HG02981 (cell line): ENCODE measurements at regions not wholly inside any gene's neighbourhood (a gene's known extent, or its start where the extent isn't known, plus 50 kb on each side); places are given as distances from the start of the nearest gene placed in this dataset.

Source experiments
- ATAC-seq: cut with Tn5 transposase; IDR thresholded peaks from one replicate; pipeline ENCODE4 v1.9.1; 2021; ENCODE audit warnings: mild to moderate bottlenecking, moderate library complexity; ENCODE audit not compliant: unreplicated experiment

DNA sequence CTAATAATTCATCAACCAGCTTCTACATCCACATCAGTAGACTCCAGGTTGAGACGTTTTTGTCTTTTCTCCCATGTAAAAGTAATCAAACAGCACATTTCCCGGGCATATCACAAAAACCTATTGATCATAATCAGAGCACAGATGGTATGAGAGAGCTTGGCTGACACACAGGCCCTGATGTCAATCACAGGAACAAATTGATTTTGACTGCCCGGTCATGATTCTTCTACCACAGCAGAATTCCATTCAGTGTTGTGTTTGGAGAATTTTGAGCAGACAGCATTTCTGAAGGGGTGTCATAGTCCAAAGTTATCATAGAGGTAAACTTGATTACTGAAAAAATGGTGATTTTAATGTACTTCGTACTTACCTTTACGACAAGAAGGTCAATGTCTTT, 351.1 kb downstream of the ZSWIM6 start:
- ATAC-seq = no peak

DNA sequence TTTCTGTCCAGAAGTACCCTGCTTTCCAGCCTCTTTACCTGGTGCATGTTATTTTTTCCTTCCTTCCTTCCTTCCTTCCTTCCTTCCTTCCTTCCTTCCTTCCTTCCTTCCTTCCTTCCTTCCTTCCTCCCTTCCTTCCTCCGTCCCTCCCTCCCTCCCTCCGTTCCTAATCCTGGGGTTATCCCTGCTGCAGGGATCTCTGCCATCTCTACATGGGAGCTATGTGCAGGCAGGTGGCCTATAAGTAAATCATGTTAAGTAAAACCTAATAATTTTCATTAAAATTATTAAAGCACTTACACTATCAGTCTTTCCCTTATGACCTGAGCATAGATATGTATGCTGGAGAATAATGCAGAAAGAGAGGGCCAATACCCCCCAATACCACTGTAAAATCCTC, 351.9 kb downstream of the ZSWIM6 start:
- ATAC-seq = no peak

DNA sequence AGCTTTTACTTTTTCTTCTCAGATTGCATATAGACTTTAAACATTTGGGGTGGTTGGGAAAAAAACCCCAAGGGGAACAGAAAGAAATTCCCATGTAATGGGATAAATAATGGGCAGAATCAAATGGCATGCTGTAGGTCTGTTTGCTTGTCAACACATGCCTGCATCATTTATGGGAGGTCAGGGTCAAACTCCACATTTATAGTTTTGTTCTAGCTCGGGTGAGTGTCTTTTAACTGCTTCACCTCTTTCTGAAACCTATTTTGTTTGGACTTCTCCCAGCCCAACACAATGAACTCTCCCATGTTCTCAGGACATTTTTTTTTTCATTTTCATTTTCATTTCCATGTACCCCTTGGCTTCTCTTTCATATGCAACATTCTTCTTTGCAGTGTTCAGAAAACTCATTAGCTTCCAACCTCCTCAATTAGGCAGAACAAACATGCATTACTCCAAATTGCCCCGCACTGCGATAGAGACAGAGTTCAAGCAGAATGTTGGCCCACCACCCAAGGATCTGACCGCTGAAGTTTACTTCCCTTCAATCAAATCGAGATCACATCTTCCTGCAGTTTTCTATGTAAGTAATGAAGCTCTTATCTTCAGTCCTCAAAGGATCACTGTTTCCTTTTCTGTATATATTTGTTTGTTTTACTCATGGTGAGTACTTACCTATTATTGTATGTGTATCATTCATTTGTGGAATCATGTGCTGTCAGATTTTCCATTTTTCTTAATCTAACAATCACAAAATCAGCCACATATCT, 354.6 kb downstream of the ZSWIM6 start:
- no peak for ATAC-seq

DNA sequence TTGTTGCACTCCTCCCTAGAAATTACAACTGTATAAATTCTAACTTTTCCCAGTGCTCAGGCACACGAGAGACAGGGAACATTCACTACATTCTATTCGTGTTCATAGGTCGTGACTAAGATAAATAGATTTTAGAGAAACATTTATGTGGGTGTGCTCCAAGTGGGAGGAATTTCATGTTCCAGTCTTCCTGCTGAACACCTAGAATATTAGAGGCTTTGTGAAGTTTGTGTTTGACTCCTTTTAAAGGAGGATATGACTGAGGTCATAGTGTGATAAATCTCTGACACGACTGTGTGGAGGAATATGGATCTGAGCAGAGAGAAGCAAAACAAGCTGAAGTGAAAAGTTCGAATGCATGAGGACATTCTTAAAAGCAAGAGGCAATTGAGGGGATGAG, 355.3 kb downstream of the ZSWIM6 start:
- ATAC-seq = no peak

DNA sequence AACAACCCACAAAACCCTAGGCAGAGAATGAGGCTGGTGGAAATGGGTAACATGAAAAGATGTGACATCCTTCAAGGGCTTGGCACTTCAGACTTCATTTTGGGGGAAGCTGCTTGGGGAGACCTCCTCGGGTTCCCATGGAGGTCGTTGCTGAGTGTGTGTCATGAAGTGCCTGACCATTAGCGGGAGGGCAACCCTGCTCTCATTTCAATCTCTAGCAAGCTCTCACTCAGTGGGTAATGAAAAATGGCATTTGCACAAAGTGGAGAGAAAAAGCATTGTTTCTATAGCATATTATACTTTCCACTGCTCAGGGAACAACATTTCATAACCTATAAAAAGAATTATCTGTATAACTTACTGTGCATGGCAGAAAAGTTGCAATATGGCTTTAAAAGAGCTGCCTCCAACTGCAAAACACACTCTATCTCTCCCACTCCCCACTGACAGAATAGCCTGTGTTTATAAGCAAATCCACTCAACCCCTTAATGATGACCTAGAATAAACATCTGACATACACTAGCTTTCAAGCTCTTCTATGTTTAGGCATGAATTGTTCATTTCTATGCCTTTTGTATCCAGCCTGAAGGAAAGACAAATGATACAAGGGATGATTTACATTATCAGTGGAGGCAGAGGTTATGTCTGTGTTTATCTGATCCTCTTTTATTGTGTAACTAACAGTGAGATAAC, 357.2 kb downstream of the ZSWIM6 start:
- no peak for ATAC-seq

DNA sequence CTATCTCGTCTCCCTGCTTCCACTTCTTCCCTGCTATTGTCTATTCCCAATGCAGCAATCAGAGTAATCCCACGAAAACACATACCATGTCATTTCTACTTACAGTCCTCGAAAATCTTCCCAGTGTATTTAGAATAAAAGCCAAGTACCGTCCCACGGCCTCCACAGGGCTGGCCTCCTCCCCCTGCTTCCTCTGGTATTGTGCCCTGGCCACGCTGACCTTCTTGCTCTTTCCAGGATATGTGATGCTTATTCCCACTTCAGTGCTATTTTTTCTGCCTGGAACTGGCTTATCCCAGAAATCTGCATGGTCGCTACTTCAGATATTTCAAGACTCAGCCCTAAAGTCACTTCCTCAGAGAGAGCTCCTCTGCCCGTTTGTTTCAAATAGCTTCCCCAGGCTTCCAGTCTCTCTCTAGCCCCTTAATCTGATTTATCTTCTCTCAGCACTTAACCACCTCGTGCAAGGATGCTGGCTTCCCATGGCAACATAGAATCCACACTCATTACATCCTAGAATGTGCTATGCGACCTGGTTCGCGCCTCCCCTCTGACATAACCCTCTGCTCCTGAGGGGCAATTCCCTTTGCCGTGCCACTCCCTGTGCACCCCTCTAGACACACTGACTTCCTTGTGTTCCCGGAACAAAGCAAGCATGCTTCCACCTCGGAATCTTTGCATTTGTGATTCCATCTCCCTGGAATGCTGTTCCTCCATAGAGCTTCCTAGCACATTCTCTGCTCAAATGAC, 365.9 kb downstream of the ZSWIM6 start:
- ATAC-seq = no peak

DNA sequence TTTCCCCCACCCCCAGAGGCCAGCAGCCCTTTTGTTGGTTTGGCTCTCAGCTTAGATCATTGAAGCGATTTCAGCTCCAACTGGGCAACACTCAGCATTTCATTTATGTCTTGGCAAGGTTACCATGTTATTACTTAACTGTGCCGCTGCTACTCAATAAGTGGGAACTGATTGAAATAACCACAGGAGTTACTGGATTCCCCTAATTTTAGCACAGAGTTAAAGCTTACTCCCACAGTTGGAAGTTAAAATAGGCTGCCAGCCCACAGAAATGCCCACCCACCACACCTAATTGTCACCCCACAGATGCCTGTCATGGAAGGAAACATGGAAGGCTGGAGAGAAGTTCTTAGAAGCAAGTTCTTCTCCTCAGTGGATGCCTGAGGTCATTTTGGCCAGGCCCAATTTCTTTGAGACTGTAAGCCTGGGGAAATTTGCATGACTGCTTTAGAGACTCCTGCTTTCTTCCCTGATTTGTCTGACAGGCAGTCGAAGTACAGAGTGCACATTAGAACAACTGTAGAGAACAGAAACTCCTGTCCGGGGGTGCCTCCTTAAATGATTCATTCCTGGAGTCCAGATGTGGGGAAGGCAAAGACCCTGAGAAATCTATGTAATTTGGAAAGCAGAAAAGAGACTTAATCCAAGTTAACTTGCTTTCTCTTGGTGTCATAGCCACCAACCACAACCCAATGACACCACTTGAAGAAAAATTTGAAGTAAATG, 370.0 kb downstream of the ZSWIM6 start:
- peak; percentile 68 for ATAC-seq

DNA sequence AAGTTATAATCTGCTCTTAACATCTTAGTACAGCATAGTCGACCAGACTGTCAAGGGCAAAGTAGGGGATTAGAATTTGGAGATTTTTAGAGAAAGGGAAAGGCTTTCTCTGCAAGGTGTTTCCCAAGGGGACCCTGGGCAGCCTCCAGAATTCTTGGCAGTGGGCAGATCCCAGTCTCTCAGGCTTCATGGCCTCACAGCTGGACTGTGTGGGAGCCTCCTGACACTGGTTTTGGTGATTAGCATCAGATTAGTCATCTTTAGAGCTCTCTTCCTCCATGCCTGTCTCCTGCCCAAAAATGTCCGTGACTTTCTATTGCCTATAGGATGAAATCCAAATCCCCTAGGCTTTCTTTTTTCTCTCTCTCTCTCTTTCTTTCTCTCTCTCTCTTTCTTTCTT, 370.7 kb downstream of the ZSWIM6 start:
- no peak for ATAC-seq

DNA sequence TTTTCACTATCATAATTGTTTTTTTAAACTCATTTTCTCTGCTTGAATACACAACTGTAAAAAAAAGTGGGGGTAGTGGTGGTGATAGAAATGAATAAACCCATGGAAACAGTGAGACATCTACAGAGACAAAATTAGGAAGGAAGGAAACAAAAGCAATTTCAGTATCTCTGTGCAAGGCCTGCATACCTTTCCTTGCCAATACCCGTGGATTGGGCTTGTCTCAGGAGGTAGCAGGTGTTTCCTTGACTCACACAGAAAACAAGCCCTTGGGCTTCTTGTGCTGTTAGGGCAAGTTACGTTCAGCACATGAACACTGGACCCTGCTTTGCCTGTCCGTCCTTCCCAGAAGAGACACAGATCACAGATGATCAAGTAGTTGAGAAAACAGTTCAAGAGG, 372.2 kb downstream of the ZSWIM6 start:
- peak; percentile 36 for ATAC-seq

DNA sequence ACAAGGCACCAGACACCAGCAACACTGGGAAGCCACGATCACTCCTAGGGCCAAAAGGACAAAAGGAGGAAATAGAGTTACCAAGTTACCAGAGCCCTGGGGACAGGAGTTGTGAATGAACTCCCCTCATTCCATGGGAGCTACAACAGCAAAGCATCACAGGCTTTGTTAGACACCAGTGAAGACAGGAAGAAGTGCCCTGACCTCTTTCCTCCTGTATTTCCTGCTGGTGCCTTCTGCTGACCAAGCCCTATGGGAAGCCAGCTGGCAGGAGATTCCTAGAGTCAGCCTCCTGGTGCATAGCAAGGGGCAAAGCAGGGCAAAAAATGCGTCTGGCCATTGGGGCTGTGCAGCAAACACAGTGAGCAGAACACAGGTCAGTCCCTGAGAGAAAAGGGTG, 374.7 kb downstream of the ZSWIM6 start:
- no peak for ATAC-seq

DNA sequence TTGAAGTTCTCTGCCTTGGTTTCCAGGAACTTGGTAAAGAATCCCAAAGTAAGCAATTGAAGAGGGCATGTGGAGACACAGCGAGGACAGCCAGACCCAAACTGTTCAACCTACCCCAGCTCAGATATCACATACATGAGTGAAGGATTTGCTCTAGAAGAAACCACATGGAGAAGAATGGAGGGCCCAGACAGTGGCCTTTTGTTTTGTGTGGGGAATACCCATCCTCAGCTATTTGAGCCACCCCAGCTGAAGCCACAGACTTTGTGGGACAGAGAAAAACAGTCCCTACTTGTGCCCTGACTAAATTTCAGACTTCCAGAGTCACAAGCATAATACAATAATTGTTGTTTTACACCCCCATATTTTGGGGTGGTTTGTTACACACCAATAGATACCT, 387.1 kb downstream of the ZSWIM6 start:
- ATAC-seq = no peak

DNA sequence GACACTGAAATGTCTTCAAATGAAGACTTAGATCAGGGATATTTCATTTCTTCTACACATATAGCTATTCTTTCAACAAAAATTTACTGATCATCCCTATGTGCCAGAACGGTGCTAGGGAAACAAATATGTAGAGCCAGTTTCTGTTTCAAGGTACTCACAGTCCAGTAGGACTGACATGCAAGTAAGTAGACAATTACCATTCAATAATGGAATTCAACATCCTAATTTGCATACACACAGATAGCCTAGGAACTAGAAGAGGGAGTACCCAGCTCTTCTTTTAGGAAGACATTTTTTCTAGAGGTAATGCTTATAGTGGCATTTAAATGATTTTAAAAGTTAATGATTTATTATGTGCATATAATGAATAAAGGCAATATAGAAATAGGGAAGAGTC, 388.8 kb downstream of the ZSWIM6 start:
- no peak for ATAC-seq

DNA sequence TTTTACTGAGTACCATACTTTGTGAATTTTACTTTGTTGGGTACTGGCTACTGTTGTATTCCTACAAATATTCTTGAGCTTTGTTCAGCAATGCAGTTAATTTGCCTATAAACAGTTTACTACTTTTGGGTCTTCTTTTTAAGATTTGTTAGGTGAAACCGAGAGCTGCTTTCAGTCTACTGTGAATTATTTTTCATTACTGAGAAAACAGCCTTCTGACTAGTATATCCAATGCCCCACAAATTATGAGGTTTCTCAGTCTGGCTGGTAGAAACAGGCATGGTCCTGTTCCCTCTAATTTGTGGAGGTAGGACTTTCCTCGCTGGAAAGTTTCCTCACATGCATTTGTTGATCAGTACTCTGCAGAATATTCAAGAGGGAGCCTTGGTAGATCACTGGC, 392.0 kb downstream of the ZSWIM6 start:
- no peak for ATAC-seq

DNA sequence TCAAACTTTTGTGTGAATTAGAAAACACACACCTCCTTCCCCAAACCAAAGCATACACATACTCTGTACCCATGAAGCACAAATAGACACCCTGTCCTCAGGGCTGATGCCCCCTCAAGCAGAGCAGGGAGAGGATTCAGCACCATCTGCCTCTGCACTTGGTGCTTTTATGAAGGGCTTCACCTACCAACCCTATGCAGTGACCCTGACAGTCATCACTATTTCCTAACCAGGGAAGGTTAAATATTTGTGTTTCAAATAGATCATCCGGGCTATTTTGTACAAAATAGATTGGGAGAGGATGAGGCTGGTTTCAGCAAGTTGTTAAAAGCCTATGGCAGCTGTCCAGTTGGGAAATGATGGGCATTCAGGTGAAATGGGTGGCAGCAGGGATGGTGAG, 396.2 kb downstream of the ZSWIM6 start:
- ATAC-seq = no peak

DNA sequence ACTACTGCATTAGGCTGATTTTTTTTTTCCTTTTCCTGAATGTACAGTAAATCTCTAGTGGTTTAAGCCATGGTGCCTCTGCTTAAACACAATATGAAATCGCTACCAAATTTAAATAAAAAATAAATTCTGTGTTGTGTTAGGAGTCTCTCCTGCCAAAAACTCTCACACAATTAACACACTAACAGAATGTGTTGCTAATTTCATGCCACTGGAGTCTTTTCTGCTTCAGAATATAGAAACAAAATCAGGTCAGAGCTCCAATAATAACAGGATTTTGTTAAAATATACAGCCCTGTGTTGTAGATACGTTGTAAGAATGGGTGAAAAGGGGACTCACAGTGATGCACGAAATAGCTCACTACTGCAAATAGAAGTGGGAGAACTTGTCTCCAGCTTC, 398.8 kb downstream of the ZSWIM6 start:
- no peak for ATAC-seq

DNA sequence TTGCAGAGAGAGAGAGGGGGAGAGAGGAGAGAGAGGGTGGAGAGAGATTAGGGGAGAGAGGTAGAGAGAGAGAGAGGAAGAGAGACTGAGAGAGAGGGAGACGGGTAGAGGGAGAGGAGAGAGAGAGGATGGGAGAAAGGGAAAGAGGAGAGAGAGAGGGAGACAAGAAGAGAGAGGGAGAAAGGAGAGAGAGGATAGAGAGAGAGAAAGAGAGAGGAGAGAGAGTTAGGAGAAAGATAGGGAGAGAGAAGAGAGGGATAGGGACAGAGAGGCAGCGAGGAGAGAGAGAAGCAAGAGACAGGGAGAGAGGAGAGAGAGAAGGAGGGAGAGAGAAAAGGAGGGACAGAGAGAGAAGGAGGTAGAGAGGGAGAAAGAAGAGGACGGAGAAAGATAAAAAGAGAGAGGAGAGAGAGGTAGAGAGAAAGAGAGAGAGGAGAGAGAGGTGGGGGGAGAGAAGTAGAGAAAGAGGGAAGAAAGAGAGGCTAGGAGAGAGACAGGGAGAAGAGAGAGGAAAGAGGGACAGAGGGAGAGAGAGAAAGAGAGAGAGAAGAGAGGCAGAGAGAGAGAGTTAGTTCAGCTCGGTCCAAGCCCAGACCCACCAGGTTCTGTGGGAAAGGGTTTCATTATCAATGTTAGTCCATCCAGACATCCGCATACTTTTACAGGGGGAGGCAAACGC, 399.3 kb downstream of the ZSWIM6 start:
- ATAC-seq = no peak

DNA sequence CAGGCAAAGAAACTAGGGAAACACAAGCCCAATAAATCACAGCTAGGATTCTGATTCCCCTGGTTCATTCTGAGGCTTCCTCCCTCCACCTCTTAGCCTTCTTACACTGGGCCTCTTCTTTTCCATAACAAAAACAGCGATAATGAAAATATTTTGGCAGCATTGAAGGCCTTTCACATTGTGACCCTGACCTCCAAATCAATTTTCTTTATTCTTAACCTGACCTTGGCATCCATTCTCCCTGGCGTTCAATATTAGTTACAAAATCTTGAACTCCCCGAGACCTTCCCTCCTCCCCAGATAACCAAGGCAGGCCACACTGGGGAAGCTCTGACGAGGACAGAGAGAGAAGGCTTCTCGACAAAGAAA, 399.9 kb downstream of the ZSWIM6 start:
- no peak for ATAC-seq

DNA sequence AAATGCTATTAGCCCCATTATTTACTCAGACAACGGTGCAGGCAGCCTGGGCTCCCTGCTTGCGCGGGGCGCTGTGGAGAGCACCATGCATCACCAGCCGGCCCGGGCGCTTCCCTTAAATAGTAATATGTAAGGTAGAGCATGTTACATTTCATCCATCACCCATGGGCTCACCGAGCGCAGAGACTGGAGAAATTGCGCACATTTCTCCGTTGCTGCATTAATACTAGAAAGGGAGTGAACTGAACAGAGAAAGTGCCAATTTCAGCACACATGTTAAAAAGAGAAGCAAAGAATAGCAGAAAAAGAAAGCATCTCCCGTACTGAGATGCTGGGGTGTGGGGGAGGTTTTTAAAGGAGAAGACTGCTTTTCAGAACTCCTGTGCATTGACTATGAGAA, 400.3 kb downstream of the ZSWIM6 start:
- no peak for ATAC-seq

DNA sequence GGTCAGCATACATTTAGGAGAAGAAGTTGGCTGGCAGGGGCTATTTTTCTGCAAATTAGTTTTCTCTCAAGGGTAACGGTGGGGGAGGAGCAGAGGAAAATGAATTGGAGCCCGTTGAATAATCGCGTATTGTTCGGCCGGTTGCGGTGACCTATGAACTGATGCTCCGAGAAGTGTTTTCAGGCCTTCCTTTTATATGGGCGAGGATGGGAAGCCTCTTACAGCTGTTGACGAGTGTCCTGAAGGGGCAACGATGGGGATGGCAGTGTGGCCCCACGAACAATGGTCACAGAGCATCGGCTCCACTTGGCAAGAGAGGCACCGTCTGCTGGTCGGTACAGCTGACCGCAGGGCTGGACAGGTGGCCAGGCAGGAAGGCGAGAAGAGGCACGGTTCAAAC, 400.7 kb downstream of the ZSWIM6 start:
- ATAC-seq = no peak

DNA sequence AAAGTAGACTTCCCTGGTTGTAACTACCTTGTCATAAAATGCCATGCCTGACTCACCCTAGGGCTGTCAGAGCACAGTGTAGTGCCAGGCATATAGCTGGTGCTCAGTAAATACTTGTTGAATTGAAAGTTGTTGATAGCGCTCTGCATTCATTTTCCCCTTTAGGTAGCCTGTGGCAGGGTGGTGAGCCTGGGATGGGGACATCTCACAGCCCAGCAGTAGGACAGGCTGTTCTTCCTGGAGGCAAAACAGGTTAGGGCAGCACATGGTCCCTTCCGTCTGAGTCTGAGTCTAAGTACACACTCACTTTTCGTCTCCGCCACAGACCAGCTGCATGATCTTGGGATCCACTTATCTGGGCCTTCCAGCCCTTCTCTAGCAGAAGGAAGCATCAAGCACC, 401.9 kb downstream of the ZSWIM6 start:
- no peak for ATAC-seq

DNA sequence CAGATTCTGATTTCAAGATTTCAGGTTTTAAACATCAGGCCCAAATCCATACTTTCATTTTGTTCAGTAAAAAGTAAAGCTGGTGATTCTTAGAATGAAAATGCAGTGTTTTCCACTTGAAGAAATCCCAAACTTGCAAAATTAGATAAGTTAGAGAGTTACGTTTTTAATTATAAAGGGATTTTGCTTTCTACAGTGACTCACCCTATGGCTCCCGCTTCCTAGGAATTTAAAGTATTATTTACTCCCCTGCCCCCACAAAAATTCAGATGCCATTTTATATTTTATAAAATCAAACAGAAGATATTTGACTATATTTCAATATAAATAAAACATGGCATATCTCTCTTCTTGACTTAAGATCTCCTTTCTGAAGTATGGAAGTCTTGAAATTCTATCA, 402.9 kb downstream of the ZSWIM6 start:
- ATAC-seq = no peak
